GM12891 (cell line): ENCODE measurements at regions not wholly inside any gene's neighbourhood (a gene's known extent, or its start where the extent isn't known, plus 50 kb on each side); places are given as distances from the start of the nearest gene placed in this dataset.

Experiments
- POLR2AphosphoS5 ChIP-seq: IDR thresholded peaks from 2 replicates; pipeline ENCODE4 v1.6.1; 2011; ENCODE audit warnings: low read depth, low read length, control low read depth
- TAF1 ChIP-seq: IDR thresholded peaks from 2 replicates; pipeline ENCODE4 v1.6.1; 2011; ENCODE audit warnings: low read depth, low read length, control low read depth

DNA sequence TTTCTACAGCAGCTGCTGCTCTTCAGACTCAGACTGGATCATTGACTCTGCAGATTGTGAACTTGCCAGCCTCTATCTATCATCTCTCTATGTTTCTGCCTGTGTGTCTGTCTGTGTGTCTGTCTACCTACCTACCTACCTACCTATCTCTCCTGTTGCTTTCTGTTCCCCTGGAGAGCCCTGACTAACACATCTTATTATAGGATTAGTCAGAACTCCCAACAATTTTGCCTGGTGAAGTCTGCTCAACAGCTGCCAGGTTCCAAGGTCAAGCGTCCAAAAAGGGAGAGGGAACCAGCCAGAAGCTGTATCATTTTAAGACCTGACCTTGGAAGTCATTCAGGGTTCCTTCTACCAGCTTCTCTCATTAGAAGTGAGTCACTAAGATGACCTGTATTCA is 579.0 kb upstream of the DPP6 start:
- no peak for TF ChIP-seq POLR2AphosphoS5
- no peak for TF ChIP-seq TAF1
